ENCODE measurements at regions not wholly inside any gene's neighbourhood (a gene's known extent, or its start where the extent isn't known, plus 50 kb on each side); places are given as distances from the start of the nearest gene placed in this dataset.
"Not testable (repeated sequence)": the region's sequence is repeated elsewhere in the genome, so short reads cannot be mapped to it uniquely, and the experiment has no call there.

DNA sequence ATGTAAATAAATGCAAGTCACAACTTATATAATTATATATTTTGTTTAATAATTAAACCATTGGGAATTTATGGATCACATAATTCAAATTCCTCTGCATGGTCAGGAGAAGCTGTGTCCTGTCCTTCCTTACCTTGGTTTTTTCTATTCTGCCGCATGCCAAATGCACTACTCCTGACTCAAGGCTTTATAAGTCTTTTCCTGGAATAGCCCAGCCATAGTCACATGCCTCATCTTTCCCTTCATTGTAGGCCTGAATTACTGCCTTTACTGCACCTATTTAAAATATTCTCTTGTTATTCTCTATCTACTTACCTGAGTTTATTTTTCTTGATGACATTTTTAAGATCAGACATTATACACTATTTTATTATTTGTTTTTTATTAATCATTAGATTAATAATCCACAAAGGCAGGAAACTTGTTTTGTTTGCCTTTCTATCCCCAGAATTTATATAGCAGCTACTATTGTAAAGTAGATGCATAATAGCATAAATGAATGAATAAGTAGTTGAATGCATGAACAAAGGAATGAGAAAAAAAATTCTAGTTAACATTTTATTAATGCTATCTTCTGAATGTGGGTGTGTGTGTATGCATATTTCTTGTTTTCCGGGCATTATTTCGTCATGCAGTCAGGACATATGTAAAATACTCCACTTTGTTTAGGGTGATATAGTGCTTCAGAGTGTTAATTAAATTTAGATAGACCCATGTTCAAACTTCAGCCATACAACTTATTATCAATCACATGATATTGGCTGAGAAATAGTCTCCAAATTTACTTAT is 955.4 kb upstream of the CDH18 start:
- CTCF ChIA-PET, POLR2A ChIA-PET: not testable (repeated sequence)

DNA sequence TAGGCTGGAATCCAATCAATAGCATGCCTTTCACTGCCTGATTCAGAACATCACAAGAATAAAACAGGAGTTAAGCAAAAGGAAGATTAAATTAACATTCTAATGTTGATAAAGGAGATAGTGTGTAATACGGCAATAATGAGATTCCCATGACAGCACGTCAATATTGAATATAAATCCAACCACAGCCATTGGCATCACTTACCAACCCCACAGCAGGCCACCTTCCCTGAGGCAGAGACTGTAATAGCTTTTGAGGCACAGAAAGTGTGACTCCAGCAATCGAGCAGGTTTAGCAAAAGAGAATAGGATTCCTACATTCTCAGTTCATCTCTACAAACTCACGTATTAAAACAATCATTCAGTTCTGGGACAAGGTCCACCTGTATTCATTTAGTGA is 954.6 kb upstream of the CDH18 start:
- CTCF ChIA-PET, POLR2A ChIA-PET: not testable (repeated sequence)

DNA sequence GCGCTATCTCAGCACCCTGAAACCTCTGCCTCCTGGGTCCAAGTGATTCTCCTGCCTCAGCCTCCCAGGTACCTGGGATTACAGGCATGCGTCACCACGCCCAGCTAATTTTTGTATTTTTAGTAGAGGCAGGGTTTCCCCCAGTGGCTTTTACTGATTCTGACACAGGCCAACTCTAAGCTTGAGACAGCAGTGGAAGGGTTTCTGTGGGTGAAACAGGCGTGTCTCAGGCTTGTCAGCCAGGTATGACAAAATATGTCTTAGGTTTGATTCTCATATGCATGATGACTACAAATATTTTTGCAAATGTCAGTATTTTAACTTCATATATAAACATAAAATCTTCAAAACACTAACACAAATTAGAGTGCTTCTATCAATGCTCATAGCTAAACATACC is 952.8 kb upstream of the CDH18 start:
- POLR2A ChIA-PET, CTCF ChIA-PET: not testable (repeated sequence)

- POLR2A ChIA-PET, CTCF ChIA-PET: not testable (repeated sequence)
Measured at GRCh38 chr5:20890936-20891335, 902.9 kb upstream of the CDH18 start.

DNA sequence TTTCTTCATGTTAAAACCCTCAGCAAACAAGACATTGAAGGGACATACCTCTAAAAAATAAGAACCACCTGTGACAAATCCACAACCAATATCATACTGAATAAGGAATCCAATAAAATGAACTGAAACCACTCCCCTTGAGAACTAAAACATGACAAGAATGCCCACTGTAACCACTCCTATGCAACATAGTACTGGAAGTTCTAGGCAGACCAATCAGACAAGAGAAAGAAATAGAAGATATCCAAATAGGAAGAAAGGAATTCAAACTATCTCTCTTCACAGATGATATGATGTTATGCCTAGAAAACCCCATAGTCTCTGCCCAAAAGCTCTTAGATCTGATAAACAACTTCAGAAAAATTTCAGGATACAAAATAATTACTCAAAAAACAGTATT is 887.7 kb upstream of the CDH18 start:
- POLR2A ChIA-PET, CTCF ChIA-PET: not testable (repeated sequence)

GRCh38 chr5:20865892-20866291 is 877.9 kb upstream of the CDH18 start:
- POLR2A ChIA-PET, CTCF ChIA-PET: not testable (repeated sequence)

DNA sequence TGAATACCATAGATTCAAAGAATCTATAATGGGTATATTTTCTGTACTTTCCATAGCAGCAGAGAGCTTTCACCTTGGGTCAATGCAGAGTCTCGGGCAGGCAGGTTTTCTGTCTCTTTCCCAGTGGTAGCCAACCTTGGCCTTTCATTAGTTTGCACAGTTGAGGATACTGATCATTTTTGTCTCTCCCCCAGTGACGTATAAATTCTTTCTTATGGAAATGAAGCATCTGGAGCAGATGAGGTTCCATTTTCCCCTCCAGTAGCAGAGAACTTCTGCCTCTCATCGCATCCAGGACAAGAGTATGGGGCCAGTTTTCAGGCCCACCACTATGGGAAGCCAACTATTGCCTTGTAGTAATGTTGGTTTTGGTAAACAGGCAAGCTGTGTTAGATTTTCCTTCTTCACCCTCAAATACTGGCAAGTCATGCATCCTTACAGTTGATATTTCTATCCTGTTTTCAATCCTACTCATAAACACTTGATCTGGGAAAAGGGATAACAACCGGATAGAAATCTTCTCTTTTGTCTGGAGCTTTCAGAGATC is 845.2 kb upstream of the CDH18 start:
- POLR2A ChIA-PET = no interaction called here
- CTCF ChIA-PET = no interaction called here

- ChIA-PET CTCF (no interaction called here), POLR2A (no interaction called here)
Measured at GRCh38 chr5:20832204-20833080, 844.4 kb upstream of the CDH18 start.

GRCh38 chr5:20825951-20826350 is 838.0 kb upstream of the CDH18 start:
- CTCF ChIA-PET, POLR2A ChIA-PET: not testable (repeated sequence)

DNA sequence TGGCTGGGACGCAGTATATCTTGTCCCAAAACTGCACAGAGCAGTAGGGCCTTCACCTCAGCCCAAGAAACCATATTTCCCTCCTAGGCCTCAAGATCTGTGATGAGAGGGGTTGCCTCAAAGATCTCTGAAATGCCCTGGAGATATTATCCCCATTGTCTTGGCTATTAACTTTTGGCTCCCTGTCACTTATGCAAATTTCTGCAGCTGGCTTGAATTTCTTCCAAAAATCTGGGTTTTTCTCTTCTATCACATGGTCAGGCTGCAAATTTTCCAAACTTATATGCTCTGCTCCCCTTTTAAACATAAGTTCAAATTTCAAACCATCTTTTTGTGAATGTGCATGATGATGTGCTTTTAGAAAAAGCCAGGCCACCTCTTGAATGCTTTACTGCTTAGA is 809.2 kb upstream of the CDH18 start:
- CTCF ChIA-PET, POLR2A ChIA-PET: not testable (repeated sequence)

DNA sequence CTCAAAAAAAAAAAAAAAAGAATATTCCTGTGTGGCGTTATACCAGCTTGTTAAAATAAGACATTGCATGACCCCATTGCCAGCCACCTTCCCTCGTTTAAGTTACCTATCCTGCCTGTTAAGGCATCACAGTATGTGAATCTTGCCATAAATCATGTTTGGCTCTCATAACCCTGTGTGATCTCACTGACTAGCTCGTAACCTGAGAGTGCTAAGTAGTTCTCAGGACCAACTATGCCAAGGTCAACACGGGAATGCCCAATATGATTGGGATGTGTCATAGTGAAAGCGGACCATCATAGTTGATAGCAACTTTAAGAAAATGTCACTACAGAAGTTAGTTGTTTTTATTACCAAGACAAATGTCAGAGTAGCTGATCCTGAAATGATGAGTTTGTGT is 796.8 kb upstream of the CDH18 start:
- POLR2A ChIA-PET, CTCF ChIA-PET: not testable (repeated sequence)

- POLR2A ChIA-PET, CTCF ChIA-PET: not testable (repeated sequence)
Measured at GRCh38 chr5:20783484-20783883, 795.5 kb upstream of the CDH18 start.

DNA sequence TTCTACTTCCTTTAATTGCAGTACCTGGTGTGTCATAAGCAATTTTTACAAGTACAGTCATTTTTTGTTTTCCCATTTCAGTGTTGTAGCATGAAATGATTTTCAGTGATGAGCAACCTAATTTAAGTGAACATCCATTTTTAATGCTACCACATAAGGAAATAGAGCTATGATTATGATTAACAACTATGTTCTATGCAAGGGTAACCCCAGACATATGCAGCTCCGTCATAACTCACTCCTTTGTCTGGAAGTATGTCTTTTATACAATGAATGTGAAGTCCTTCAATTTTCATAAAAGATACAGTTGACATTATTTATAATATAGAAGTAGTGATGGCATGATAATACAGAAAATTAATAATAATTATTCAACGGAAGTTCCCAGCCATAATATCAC is 783.3 kb upstream of the CDH18 start:
- CTCF ChIA-PET, POLR2A ChIA-PET: not testable (repeated sequence)

DNA sequence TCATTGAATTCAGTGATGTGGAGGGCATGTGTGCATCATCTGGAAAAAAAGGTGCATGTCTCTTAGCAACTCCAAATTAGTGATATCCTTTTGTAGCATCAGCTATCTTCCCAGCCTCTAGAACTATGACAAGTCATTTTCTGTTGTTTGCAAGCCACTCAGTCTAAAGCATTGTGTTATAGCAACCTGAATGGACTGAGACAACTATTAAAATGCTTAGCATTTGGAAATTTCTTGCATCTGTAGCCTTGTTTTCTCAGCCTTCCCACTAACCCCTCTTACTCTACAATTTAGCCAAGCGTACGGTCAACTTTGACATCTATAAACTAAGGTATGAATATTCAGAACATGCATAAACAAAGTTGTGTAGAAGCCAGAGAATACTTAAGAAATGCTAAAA is 777.1 kb upstream of the CDH18 start:
- POLR2A ChIA-PET, CTCF ChIA-PET: not testable (repeated sequence)

DNA sequence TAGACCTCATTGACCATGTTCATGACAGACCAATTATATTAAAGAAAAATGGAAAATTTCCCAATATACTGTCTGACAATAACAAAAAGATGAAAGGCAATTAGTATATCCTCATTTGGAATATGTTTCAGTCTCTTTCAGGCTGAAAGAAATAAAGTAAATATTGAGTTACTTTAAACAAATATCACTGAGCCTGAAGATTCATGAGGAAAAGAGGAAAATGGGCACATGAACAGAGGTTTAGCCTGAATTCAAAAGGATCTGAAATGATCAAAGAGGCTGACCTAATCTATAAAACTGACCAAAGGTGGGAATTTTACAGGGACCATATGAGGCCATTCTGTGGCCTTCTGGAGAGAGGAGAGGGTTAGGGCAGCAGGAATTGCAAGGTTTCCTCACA is 771.5 kb upstream of the CDH18 start:
- CTCF ChIA-PET, POLR2A ChIA-PET: not testable (repeated sequence)

DNA sequence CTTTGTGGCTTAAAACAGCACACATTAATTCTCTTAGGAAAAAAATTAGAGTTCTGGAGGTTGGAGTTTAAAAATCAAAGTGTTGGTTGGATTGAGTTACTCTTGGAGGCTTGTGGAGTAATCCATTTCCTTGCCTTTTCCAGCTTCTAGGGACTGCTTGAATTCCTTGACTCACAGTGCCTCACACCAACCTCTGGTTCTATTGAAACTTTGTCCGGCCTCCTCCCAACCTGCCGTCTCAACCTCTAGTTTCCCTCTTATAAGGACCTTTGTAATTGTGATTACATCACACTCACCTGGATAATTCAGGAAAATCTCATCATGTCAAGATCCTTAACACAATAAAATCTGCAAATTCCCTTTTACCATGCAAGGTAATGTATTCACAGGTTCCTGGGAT is 764.2 kb upstream of the CDH18 start:
- CTCF ChIA-PET, POLR2A ChIA-PET: not testable (repeated sequence)

DNA sequence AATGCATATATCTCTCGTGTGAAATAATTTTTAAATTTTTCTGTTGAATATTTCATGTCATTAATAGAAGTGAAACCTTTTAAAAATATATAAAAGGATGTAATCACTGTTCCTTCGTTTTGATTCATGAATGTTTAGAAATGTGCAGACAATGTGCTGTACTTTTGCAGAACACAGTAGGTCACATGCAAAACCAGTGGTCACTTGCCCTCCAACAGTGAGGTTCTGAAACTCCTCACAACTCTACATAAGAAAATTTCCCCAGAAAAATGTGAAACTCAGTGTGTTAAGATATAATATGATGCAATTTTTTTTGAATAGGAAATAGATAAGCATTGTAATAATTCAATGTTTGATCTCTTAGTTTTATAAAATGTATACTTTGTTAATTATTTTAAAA is 747.7 kb upstream of the CDH18 start:
- POLR2A ChIA-PET, CTCF ChIA-PET: not testable (repeated sequence)

GRCh38 chr5:20732223-20732622 is 744.2 kb upstream of the CDH18 start:
- CTCF ChIA-PET, POLR2A ChIA-PET: not testable (repeated sequence)

DNA sequence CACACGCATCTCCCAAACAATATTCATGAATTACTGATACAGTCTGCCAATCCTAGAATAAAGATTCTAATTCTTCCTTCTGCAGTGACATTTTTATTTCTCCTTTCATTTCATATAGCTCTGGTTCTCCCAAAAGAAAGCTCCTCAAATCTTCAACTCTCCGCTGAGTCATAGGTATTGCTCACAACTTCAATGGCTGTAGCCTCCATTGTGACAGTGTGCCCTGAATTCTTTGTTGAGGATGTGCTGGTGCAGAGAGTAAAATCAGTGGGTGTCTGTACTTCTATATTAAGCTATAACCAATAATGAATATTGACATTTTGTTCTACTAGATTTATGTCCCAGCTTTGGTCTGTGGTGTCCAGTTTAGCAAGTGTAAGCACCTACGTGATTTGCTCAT is 733.3 kb upstream of the CDH18 start:
- CTCF ChIA-PET, POLR2A ChIA-PET: not testable (repeated sequence)

DNA sequence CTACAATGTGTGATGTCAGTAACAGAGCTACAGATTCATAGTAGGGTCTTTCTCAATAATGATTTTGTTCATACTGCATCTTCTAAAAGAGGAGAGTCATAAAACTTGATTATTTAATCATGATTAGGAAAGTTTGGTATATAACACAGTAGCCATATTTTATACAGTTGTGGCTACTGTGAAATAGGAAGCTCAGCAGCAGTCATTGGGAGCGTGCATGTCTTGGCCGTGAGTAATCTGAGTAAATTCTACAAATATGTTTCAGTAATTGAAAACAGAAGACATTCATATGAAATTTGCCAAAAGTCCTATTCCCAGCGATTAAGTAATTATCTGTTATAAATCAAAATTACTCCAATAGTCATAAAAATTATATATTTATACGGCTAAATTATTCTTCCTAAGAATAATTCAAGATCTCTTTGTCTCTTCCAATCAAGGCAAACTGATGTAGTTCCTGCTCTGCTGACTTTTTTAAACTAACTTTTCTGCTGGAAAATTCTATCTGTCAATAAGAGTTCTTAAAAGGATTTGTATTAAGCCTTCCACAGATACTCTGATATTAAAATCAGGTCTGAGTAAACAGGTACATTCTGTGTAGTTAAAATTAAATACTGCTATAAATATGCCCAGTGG is 723.6 kb upstream of the CDH18 start:
- POLR2A ChIA-PET = not testable (repeated sequence)

DNA sequence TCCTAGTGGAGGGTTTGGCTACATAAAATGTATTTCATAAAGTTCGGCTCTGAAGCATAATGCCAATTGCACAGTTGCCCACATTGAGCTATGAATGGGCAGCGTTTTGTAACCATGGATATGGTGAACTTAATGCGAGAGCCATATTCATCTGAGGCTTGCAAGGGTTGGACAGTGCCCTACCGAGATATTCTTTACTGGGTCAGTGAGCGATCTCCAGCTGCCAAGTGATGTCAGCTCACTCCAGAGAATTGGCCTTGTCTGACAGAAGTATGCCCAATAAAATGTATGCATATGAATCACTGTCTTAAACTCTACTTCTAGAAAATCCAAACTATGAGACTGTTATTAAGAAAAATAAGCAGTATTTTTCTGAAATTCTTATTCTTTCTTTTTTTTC is 719.6 kb upstream of the CDH18 start:
- POLR2A ChIA-PET, CTCF ChIA-PET: not testable (repeated sequence)

More for the DNA sequence above, 723.6 kb upstream of the CDH18 start:
- CTCF ChIA-PET = not testable (repeated sequence)

All from activated CD8-positive, alpha-beta memory T cell treated with anti-CD3 and anti-CD28 coated beads for 36 hours (primary cell).